H9 (cell line): ENCODE measurements at regions not wholly inside any gene's neighbourhood (a gene's known extent, or its start where the extent isn't known, plus 50 kb on each side); places are given as distances from the start of the nearest gene placed in this dataset.

Source experiments
- DNase-seq: peaks from one replicate; pipeline ENCODE4 v3.0.0-alpha.2; 2017
- H2AFZ ChIP-seq: one replicate; pipeline ENCODE4 v1.6.1; 2013; ENCODE audit warnings: mild to moderate bottlenecking, low read length, control low read depth, moderate library complexity
- H2AK5ac ChIP-seq: 2 replicates; pipeline ENCODE4 v1.6.1; 2013; ENCODE audit warnings: low read length, control low read depth, mixed read lengths; ENCODE audit not compliant: insufficient read length
- H2BK120ac ChIP-seq: one replicate; pipeline ENCODE4 v1.6.1; 2013; ENCODE audit warnings: low read depth, mild to moderate bottlenecking, low read length, control low read depth, inconsistent platforms; ENCODE audit not compliant: poor library complexity, severe bottlenecking
- H2BK12ac ChIP-seq: 2 replicates; pipeline ENCODE4 v1.6.1; 2013; ENCODE audit warnings: low read length, control low read depth, mixed read lengths, low read depth; ENCODE audit not compliant: insufficient read length
- H2BK15ac ChIP-seq: 2 replicates; pipeline ENCODE4 v1.6.1; 2013; ENCODE audit warnings: low read depth, low read length, control low read depth
- H2BK20ac ChIP-seq: one replicate; pipeline ENCODE4 v1.6.1; 2013; ENCODE audit warnings: low read depth, mild to moderate bottlenecking, low read length, control low read depth, inconsistent platforms; ENCODE audit not compliant: poor library complexity, severe bottlenecking
- H2BK5ac ChIP-seq: 2 replicates; pipeline ENCODE4 v1.6.1; 2013; ENCODE audit warnings: low read length, control low read depth, mixed read lengths; ENCODE audit not compliant: insufficient read length
- H3K14ac ChIP-seq: 2 replicates; pipeline ENCODE4 v1.6.1; 2013; ENCODE audit warnings: low read length, control low read depth; ENCODE audit not compliant: insufficient read depth
- H3K18ac ChIP-seq: 2 replicates; pipeline ENCODE4 v1.6.1; 2013; ENCODE audit warnings: low read depth, mild to moderate bottlenecking, mixed read lengths, low read length, control low read depth; ENCODE audit not compliant: insufficient read length
- H3K23ac ChIP-seq: 2 replicates; pipeline ENCODE4 v1.6.1; 2013; ENCODE audit warnings: low read length, control low read depth, mixed read lengths, low read depth; ENCODE audit not compliant: insufficient read length
- H3K23me2 ChIP-seq: 2 replicates; pipeline ENCODE4 v1.6.1; 2013; ENCODE audit warnings: low read depth, mild to moderate bottlenecking, mixed read lengths, low read length, control low read depth; ENCODE audit not compliant: insufficient read length, poor library complexity, severe bottlenecking
- H3K27ac ChIP-seq: 2 replicates; pipeline ENCODE4 v1.5.1; 2013; ENCODE audit warnings: low read length, control low read depth, mixed read lengths, low read depth; ENCODE audit not compliant: insufficient read length
- H3K27me3 ChIP-seq: 2 replicates; pipeline ENCODE4 v1.6.1; 2013; ENCODE audit warnings: low read length, control low read depth, inconsistent platforms; ENCODE audit not compliant: insufficient read depth
- H3K4ac ChIP-seq: 2 replicates; pipeline ENCODE4 v1.6.1; 2013; ENCODE audit warnings: low read depth, mild to moderate bottlenecking, control low read depth, inconsistent platforms, low read length, moderate library complexity
- H3K4me1 ChIP-seq: 2 replicates; pipeline ENCODE4 v1.6.1; 2013; ENCODE audit warnings: low read length, control low read depth, inconsistent platforms; ENCODE audit not compliant: insufficient read depth
- H3K4me2 ChIP-seq: 2 replicates; pipeline ENCODE4 v1.6.1; 2013; ENCODE audit warnings: low read length, control low read depth, mixed read lengths; ENCODE audit not compliant: insufficient read length, insufficient read depth
- H3K56ac ChIP-seq: 2 replicates; pipeline ENCODE4 v1.6.1; 2013; ENCODE audit warnings: low read depth, mild to moderate bottlenecking, mixed read lengths, low read length, control low read depth; ENCODE audit not compliant: insufficient read length
- H3K79me1 ChIP-seq: 2 replicates; pipeline ENCODE4 v1.6.1; 2013; ENCODE audit warnings: low read depth, mild to moderate bottlenecking, moderate library complexity, low read length, control low read depth, inconsistent platforms; ENCODE audit not compliant: insufficient read depth, poor library complexity, severe bottlenecking
- H3K79me2 ChIP-seq: 2 replicates; pipeline ENCODE4 v1.6.1; 2013; ENCODE audit warnings: low read length, control low read depth, inconsistent platforms; ENCODE audit not compliant: insufficient read depth
- H3K9ac ChIP-seq: 2 replicates; pipeline ENCODE4 v1.6.1; 2013; ENCODE audit warnings: low read length, control low read depth, mixed read lengths; ENCODE audit not compliant: insufficient read length; ENCODE audit errors: extremely low read depth
- H3K9me3 ChIP-seq: one replicate; pipeline ENCODE4 v1.6.1; 2013; ENCODE audit warnings: low read depth, low read length, inconsistent platforms; ENCODE audit not compliant: control insufficient read depth
- H3T11ph ChIP-seq: one replicate; pipeline ENCODE4 v1.6.1; 2013; ENCODE audit warnings: mild to moderate bottlenecking, low read length, control low read depth, inconsistent platforms
- H4K20me1 ChIP-seq: one replicate; pipeline ENCODE4 v1.6.1; 2013; ENCODE audit not compliant: control insufficient read depth, insufficient read length, insufficient read depth
- H4K5ac ChIP-seq: 2 replicates; pipeline ENCODE4 v1.6.1; 2013; ENCODE audit warnings: low read depth, mild to moderate bottlenecking, mixed read lengths, low read length, control low read depth; ENCODE audit not compliant: insufficient read length
- H4K8ac ChIP-seq: replicated peaks from 2 replicates; pipeline ENCODE4 v1.6.1; 2013; ENCODE audit warnings: low read length, control low read depth, mixed read lengths, low read depth; ENCODE audit not compliant: insufficient read length
- H4K91ac ChIP-seq: 2 replicates; pipeline ENCODE4 v1.6.1; 2013; ENCODE audit warnings: low read depth, mild to moderate bottlenecking, moderate library complexity, mixed read lengths, low read length, control low read depth; ENCODE audit not compliant: insufficient read length
- H3K27ac Mint-ChIP-seq, 3 experiments: 2 replicates in 2 of 3; 3 replicates in 1 of 3; pipeline ENCODE4 v1.8.0; 2020 to 2021; ENCODE audit warnings: mixed read lengths in 3 of 3, mild to moderate bottlenecking in 1 of 3, moderate library complexity in 1 of 3
- H3K27me3 Mint-ChIP-seq: 2 replicates; pipeline ENCODE4 v1.8.0; 2021; ENCODE audit warnings: low read depth, mild to moderate bottlenecking, moderate library complexity, mixed read lengths
- H3K36me3 Mint-ChIP-seq, 3 experiments: 2 replicates in 2 of 3; 3 replicates in 1 of 3; pipeline ENCODE4 v1.8.0; 2020 to 2021; ENCODE audit warnings: low read depth in 3 of 3, mixed read lengths in 3 of 3; ENCODE audit not compliant: insufficient read depth in 1 of 3
- H3K4me1 Mint-ChIP-seq, 2 experiments: 2 replicates each; pipeline ENCODE4 v1.8.0; 2020; ENCODE audit warnings: mixed read lengths in 2 of 2
- H3K4me3 Mint-ChIP-seq, 2 experiments: 2 replicates in 1 of 2; 3 replicates in 1 of 2; pipeline ENCODE4 v1.8.0; 2020 to 2021; ENCODE audit warnings: mild to moderate bottlenecking in 2 of 2, mixed read lengths in 2 of 2, moderate library complexity in 1 of 2
- H3K9me3 Mint-ChIP-seq, 2 experiments: 2 replicates in 1 of 2; 3 replicates in 1 of 2; pipeline ENCODE4 v1.8.0; 2020; ENCODE audit warnings: mild to moderate bottlenecking in 2 of 2, mixed read lengths in 2 of 2, moderate library complexity in 1 of 2
- WGBS: extraction: QIAGEN DNeasy Blood & Tissue Kit; methylation state at CpG from one replicate; pipeline ENCODE4 v1.1.7; 2013; ENCODE audit warnings: missing lambda C conversion rate, low lambda C conversion rate, mixed read lengths; ENCODE audit not compliant: insufficient read length; ENCODE audit errors: extremely low coverage; 5-methylcytosine and 5-hydroxymethylcytosine counted together
- TF ChIP-seq, protein P1 (sequence below): fragments of 200-600 bp; sonication (generic); conservative IDR thresholded peaks from 3 replicates; pipeline ENCODE4 v1.8.0; 2021; ENCODE audit warnings: antibody characterized with exemption, mild to moderate bottlenecking

DNA sequence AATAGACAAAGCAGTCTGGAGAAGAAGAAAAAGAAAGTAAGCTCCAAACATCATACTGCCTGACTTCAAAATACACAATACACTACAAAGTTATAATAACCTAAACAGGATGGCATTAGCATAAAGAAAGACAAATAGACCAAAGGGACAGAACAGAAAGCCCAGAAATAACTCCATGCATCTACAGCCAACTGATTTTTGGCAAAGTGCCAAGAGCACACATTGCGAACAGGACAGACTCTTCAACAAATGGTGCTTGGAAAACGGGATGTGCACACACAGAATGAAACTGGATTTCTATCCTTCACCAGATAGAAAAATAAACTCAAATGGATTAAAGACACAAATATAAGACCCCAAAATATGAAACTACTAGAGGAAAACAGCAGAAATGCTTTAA is 66.6 kb upstream of the SPATA31E1 start:
- Histone ChIP-seq H3K4ac (no peak overlapping the region), H2BK12ac (no peak overlapping the region), H3K9ac (no peak overlapping the region), H3K56ac (no peak overlapping the region), H2BK20ac (no peak overlapping the region), H2BK120ac (no peak overlapping the region), H3K23me2 (no peaks in the 10 kb centered on the region), H3K79me1 (no peaks in the 10 kb centered on the region), H3K9me3 (no peaks in the 10 kb centered on the region), H3K18ac (no peak overlapping the region), H2AFZ (no peak overlapping the region), H4K8ac (no peak overlapping the region), H2AK5ac (no peak overlapping the region), H4K5ac (no peak overlapping the region), H4K91ac (no peak overlapping the region), H3K14ac (no peak overlapping the region), H4K20me1 (no peaks in the 10 kb centered on the region), H3K4me1 (no peaks in the 10 kb centered on the region), H3K79me2 (no peaks in the 10 kb centered on the region), H3K4me2 (no peak overlapping the region), H3K27ac (no peak overlapping the region), H2BK15ac (no peak overlapping the region), H3T11ph (no peak overlapping the region), H3K27me3 (no peaks in the 10 kb centered on the region), H3K23ac (no peak overlapping the region), H2BK5ac (no peak overlapping the region)
- no peak for DNase-seq
- H3K4me1 Mint-ChIP-seq = no peaks in the 10 kb centered on the region
- no peak overlapping the region for H3K4me3 Mint-ChIP-seq
- H3K9me3 Mint-ChIP-seq = no peaks in the 10 kb centered on the region
- H3K36me3 Mint-ChIP-seq = no peaks in the 10 kb centered on the region
- TF ChIP-seq, protein P1, sequence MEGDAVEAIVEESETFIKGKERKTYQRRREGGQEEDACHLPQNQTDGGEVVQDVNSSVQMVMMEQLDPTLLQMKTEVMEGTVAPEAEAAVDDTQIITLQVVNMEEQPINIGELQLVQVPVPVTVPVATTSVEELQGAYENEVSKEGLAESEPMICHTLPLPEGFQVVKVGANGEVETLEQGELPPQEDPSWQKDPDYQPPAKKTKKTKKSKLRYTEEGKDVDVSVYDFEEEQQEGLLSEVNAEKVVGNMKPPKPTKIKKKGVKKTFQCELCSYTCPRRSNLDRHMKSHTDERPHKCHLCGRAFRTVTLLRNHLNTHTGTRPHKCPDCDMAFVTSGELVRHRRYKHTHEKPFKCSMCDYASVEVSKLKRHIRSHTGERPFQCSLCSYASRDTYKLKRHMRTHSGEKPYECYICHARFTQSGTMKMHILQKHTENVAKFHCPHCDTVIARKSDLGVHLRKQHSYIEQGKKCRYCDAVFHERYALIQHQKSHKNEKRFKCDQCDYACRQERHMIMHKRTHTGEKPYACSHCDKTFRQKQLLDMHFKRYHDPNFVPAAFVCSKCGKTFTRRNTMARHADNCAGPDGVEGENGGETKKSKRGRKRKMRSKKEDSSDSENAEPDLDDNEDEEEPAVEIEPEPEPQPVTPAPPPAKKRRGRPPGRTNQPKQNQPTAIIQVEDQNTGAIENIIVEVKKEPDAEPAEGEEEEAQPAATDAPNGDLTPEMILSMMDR = no peak
- H3K27ac Mint-ChIP-seq = no peak overlapping the region
- peaks cover 15% of the 10 kb centered on the region for H3K27me3 Mint-ChIP-seq
- WGBS = no CpG with 5 or more reads among the region's 2 CpGs
